A549 (cell line): ENCODE measurements at regions not wholly inside any gene's neighbourhood (a gene's known extent, or its start where the extent isn't known, plus 50 kb on each side); places are given as distances from the start of the nearest gene placed in this dataset.
"Not testable (repeated sequence)": the region's sequence is repeated elsewhere in the genome, so short reads cannot be mapped to it uniquely, and the experiment has no call there.

Experiments
- ATAC-seq, 2 experiments: fragments of 200-7000 bp in 1 of 2; fragments of >200 bp in 1 of 2; cut with Nextera tagmentation in 1 of 2; cut with Tn5 transposase in 1 of 2; 3 replicates each; pipeline versions ENCODE4 v1.8.0 to v1.9.1; 2018 to 2020; ENCODE audit warnings: mild to moderate bottlenecking in 1 of 2, moderate library complexity in 1 of 2
- CTCF ChIA-PET: fragments of 300-600 bp; sonication (Branson Sonifier 250); formaldehyde crosslinking; extraction: SDS; loops from one replicate; lab custom pipeline; 2021; ENCODE audit warnings: antibody characterized with exemption, inconsistent platforms; lab: Yijun Ruan, JAX
- POLR2A ChIA-PET: fragments of 350-600 bp; formaldehyde crosslinking; extraction: SDS; loops from one replicate; lab custom pipeline; 2021; ENCODE audit warnings: antibody characterized with exemption, inconsistent platforms; lab: Yijun Ruan, JAX
- DNase-seq, 2 experiments: peaks; one replicate each; pipeline versions ENCODE4 v3.0.0 to v3.0.0-alpha.2; 2011 to 2016; ENCODE audit warnings: low read depth in 1 of 2, low spot score in 1 of 2
- FAIRE-seq: peaks from 2 replicates; lab custom pipeline; 2011; peaks lifted over from hg19 to GRCh38; lab: Jason Lieb, UNC
- H3K27ac ChIP-seq, 2 experiments: fragments of >200 bp; sonication (Bioruptor Twin); formaldehyde crosslinking; 3 replicates each; pipeline ENCODE4 v1.5.1; 2016 to 2017
- H3K4me1 ChIP-seq: fragments of >200 bp; sonication (Bioruptor Twin); formaldehyde crosslinking; 3 replicates; pipeline ENCODE4 v1.6.1; 2016
- H3K4me2 ChIP-seq: fragments of >200 bp; sonication (Bioruptor Twin); formaldehyde crosslinking; 3 replicates; pipeline ENCODE4 v1.6.1; 2016
- H3K4me3 ChIP-seq: fragments of >200 bp; sonication (Bioruptor Twin); formaldehyde crosslinking; 3 replicates; pipeline ENCODE4 v1.5.1; 2016
- H3K9me3 ChIP-seq: fragments of >200 bp; sonication (Bioruptor Twin); formaldehyde crosslinking; 3 replicates; pipeline ENCODE4 v1.6.1; 2016
- BHLHE40 ChIP-seq: IDR thresholded peaks from 2 replicates; pipeline ENCODE4 v1.6.1; 2012; ENCODE audit warnings: low read depth, low read length, inconsistent platforms
- CEBPB ChIP-seq, 2 experiments: fragments of >200 bp in 1 of 2; sonication (Bioruptor Twin) in 1 of 2; formaldehyde crosslinking in 1 of 2; IDR thresholded peaks; 2 replicates each; pipeline ENCODE4 v1.6.1; 2012 to 2016
- EHF ChIP-seq: fragments of 250-450 bp; sonication (Bioruptor Pico); IDR thresholded peaks from 2 replicates; pipeline ENCODE4 v1.5.0; 2020; ENCODE audit warnings: mild to moderate bottlenecking
- EHMT2 ChIP-seq: fragments of 200-600 bp; sonication (generic); IDR thresholded peaks from 2 replicates; pipeline ENCODE4 v1.6.1; 2016; ENCODE audit warnings: antibody characterized with exemption, low read depth, mild to moderate bottlenecking, moderate library complexity
- FOSB ChIP-seq: fragments of 250-450 bp; sonication (Bioruptor Pico); IDR thresholded peaks from 2 replicates; pipeline ENCODE4 v1.5.0; 2020; ENCODE audit warnings: mild to moderate bottlenecking, moderate library complexity
- FOXS1 ChIP-seq: fragments of 250-450 bp; sonication (Bioruptor Pico); IDR thresholded peaks from 2 replicates; pipeline ENCODE4 v1.5.0; 2020; ENCODE audit warnings: mild to moderate bottlenecking, moderate library complexity
- GATA3 ChIP-seq: IDR thresholded peaks from 2 replicates; pipeline ENCODE4 v1.6.1; 2012; ENCODE audit warnings: borderline replicate concordance
- HEYL ChIP-seq: fragments of 250-450 bp; sonication (Bioruptor Pico); IDR thresholded peaks from 2 replicates; pipeline ENCODE4 v1.8.0; 2021; ENCODE audit warnings: mild to moderate bottlenecking, moderate library complexity
- HOXA7 ChIP-seq: fragments of 250-450 bp; sonication (Bioruptor Pico); IDR thresholded peaks from 2 replicates; pipeline ENCODE4 v1.5.0; 2020; ENCODE audit warnings: mild to moderate bottlenecking, moderate library complexity
- HOXB13 ChIP-seq: fragments of 250-450 bp; sonication (Bioruptor Pico); IDR thresholded peaks from 2 replicates; pipeline ENCODE4 v1.5.0; 2020; ENCODE audit warnings: low read depth, mild to moderate bottlenecking, moderate library complexity
- JUNB ChIP-seq: fragments of >200 bp; sonication (Bioruptor Twin); formaldehyde crosslinking; IDR thresholded peaks from 2 replicates; pipeline ENCODE4 v1.6.1; 2016
- KDM1A ChIP-seq: fragments of 200-600 bp; sonication (generic); IDR thresholded peaks from 2 replicates; pipeline ENCODE4 v1.6.1; 2016; ENCODE audit warnings: low read depth, mild to moderate bottlenecking
- KDM5A ChIP-seq: fragments of 200-600 bp; sonication (generic); IDR thresholded peaks from 2 replicates; pipeline ENCODE4 v1.6.1; 2016; ENCODE audit warnings: antibody characterized with exemption, mild to moderate bottlenecking
- MAFK ChIP-seq: fragments of 450-650 bp; IDR thresholded peaks from 2 replicates; pipeline ENCODE4 v1.6.1; 2014; ENCODE audit not compliant: partially characterized antibody
- NPAS2 ChIP-seq: fragments of 250-450 bp; sonication (Bioruptor Pico); IDR thresholded peaks from 2 replicates; pipeline ENCODE4 v1.8.0; 2022; ENCODE audit warnings: mild to moderate bottlenecking, moderate library complexity, borderline replicate concordance
- NR3C1 ChIP-seq: fragments of >200 bp; sonication (Bioruptor Twin); formaldehyde crosslinking; IDR thresholded peaks from 3 replicates; pipeline ENCODE4 v1.6.1; 2017
- POLR2AphosphoS2 ChIP-seq: conservative IDR thresholded peaks from 2 replicates; pipeline ENCODE4 v1.6.1; 2012; ENCODE audit warnings: low read length, improper control_type of control experiment, inconsistent platforms
- RAD21 ChIP-seq, 2 experiments: fragments of >200 bp in 1 of 2; sonication (Bioruptor Twin) in 1 of 2; formaldehyde crosslinking in 1 of 2; IDR thresholded peaks in 1 of 2; conservative IDR thresholded peaks in 1 of 2; 2 replicates in 1 of 2; 3 replicates in 1 of 2; pipeline ENCODE4 v1.6.1; 2012 to 2018; ENCODE audit warnings: inconsistent platforms in 1 of 2
- RFX5 ChIP-seq: fragments of 450-650 bp; IDR thresholded peaks from 2 replicates; pipeline ENCODE4 v1.7.1; 2014; ENCODE audit warnings: antibody characterized with exemption, mild to moderate bottlenecking, moderate library complexity
- SMC3 ChIP-seq: fragments of >200 bp; sonication (Bioruptor Twin); formaldehyde crosslinking; IDR thresholded peaks from 3 replicates; pipeline ENCODE4 v1.6.1; 2018; ENCODE audit warnings: inconsistent platforms
- ZC3H11A ChIP-seq: fragments of 450-650 bp; IDR thresholded peaks from 2 replicates; pipeline ENCODE4 v1.6.1; 2014; ENCODE audit warnings: antibody characterized with exemption, mild to moderate bottlenecking
- ZNF302 ChIP-seq: fragments of 250-450 bp; sonication (Bioruptor Pico); IDR thresholded peaks from 2 replicates; pipeline ENCODE4 v1.9.0; 2021; ENCODE audit warnings: inconsistent platforms, mild to moderate bottlenecking, moderate library complexity
- ZSCAN20 ChIP-seq: fragments of 250-450 bp; sonication (Bioruptor Pico); IDR thresholded peaks from 2 replicates; pipeline ENCODE4 v1.8.0; 2022; ENCODE audit warnings: mild to moderate bottlenecking, moderate library complexity
- WGBS: methylation state at CpG from one replicate; pipeline ENCODE4 v1.1.6; 2017; ENCODE audit errors: missing lambda C conversion rate; 5-methylcytosine and 5-hydroxymethylcytosine counted together
- TF ChIP-seq, protein P1 (sequence below): IDR thresholded peaks from 2 replicates; pipeline ENCODE4 v1.6.1; 2012
- TF ChIP-seq, protein P2 (sequence below): fragments of 250-450 bp; sonication (Bioruptor Pico); IDR thresholded peaks from 2 replicates; pipeline ENCODE4 v1.5.0; 2020; ENCODE audit warnings: low read depth, mild to moderate bottlenecking, moderate library complexity
- TF ChIP-seq, protein P3 (sequence below): fragments of 250-450 bp; sonication (Bioruptor Pico); IDR thresholded peaks from 2 replicates; pipeline ENCODE4 v1.5.0; 2021; ENCODE audit warnings: mild to moderate bottlenecking, moderate library complexity, borderline replicate concordance
- TF ChIP-seq, protein P4 (sequence below): IDR thresholded peaks from 2 replicates; pipeline ENCODE4 v1.6.1; 2012; ENCODE audit warnings: low read depth, borderline replicate concordance

DNA sequence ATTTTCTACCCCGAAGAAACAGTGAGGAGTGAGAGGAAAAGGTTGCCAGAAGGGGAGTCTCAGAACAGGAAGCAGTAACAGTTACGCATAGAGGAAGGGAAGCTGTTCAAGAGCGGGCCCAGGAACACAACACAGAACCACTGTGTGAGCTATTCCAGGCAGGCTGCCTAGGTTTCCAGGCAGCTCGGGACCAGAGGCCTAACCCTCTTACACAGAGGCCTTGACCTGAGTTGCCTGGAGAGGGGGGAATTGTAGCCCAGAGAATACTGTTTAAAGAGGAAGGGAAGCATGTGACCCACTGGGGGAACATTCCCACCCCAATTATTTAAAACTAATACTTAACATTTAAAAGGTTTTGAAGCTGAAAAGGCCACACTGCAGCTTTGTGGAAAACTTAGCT is 93.3 kb upstream of the ZNF98 start:
- POLR2A ChIA-PET = no interaction called here
- Histone ChIP-seq H3K4me2 (no peak overlapping the region), H3K4me3 (no peak overlapping the region), H3K27ac (no peak overlapping the region), H3K4me1 (no peaks in the 10 kb centered on the region), H3K9me3 (peaks cover 39% of the 10 kb centered on the region)
- WGBS = 25% methylated on average over 4 of the region's 4 CpGs
- TF ChIP-seq HOXA7 (CRISPR knock-in tag) (no peak), CEBPB (IDR thresholded peaks at IDR 0.05) (no peak), NR3C1 (no peak), NPAS2 (no peak), GATA3 (no peak), EHF (CRISPR knock-in tag) (no peak)
- FAIRE-seq (no peak), ATAC-seq (no peak), DNase-seq (no peak)
- CTCF ChIA-PET = no interaction called here

DNA sequence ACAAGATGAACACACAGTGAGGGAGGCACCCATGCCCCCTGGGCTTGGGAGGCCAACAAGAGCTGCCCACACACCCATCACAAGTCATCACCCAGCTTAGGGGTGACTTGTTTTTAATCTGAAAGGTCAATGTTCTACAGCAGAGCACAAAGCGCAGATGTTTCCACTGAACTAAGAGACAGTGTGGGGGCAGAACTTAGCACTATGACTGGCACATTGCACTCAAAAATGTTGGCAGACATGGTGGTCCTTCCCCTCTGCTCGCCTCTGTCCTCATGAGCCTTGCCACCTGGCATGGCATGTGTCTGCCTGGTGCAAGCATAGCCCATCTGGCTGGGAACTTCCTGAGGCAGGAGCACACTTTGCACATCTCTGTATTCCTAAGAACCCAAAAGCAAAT is 81.4 kb upstream of the ZNF98 start:
- Histone ChIP-seq H3K4me1 (no peaks in the 10 kb centered on the region), H3K4me3 (no peak overlapping the region), H3K9me3 (peaks cover 52% of the 10 kb centered on the region), H3K4me2 (no peak overlapping the region), H3K27ac (no peak overlapping the region)
- ChIA-PET CTCF (no interaction called here), POLR2A (no interaction called here)
- no peak for FAIRE-seq
- WGBS = 21% methylated on average over 2 of the region's 2 CpGs
- TF ChIP-seq ZSCAN20 (no peak), POLR2AphosphoS2 (no peak), FOSB (CRISPR knock-in tag) (no peak), BHLHE40 (no peak), KDM1A (no peak), HOXB13 (CRISPR knock-in tag) (no peak), SMC3 (no peak), RAD21 (conservative IDR thresholded peaks at IDR 0.05 in 1 of 2, IDR thresholded peaks at IDR 0.05 in 1 of 2) (no peak)
- TF ChIP-seq, protein P1, sequence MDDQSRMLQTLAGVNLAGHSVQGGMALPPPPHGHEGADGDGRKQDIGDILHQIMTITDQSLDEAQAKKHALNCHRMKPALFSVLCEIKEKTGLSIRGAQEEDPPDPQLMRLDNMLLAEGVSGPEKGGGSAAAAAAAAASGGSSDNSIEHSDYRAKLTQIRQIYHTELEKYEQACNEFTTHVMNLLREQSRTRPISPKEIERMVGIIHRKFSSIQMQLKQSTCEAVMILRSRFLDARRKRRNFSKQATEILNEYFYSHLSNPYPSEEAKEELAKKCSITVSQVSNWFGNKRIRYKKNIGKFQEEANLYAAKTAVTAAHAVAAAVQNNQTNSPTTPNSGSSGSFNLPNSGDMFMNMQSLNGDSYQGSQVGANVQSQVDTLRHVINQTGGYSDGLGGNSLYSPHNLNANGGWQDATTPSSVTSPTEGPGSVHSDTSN = no peak
- TF ChIP-seq, protein P2, sequence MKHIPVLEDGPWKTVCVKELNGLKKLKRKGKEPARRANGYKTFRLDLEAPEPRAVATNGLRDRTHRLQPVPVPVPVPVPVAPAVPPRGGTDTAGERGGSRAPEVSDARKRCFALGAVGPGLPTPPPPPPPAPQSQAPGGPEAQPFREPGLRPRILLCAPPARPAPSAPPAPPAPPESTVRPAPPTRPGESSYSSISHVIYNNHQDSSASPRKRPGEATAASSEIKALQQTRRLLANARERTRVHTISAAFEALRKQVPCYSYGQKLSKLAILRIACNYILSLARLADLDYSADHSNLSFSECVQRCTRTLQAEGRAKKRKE (CRISPR knock-in tag) = no peak
- no peak for DNase-seq
- ATAC-seq = no peak

DNA sequence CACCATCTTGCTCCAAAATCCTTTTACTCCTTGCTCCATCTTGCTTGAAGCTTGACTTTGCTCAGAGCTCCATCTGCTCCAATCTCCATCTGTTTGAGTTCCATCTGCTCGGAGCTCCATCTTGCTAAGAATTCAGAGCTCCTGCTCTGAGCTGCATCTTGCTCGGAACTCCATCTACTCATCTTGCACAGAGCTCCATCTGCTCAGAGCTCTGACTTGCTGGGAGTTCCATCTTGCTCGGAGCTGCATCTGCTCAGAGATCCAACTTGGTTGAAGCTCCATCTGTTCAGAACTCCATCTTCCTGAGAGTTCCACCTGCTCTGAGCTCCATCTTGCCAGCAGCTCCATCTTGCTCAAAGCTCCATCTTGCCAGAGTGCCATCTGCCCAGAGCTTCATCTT is 80.6 kb upstream of the ZNF98 start:
- DNase-seq = no peak
- Histone ChIP-seq H3K4me2 (no peak overlapping the region), H3K9me3 (peaks cover 47% of the 10 kb centered on the region), H3K27ac (no peak overlapping the region), H3K4me1 (no peaks in the 10 kb centered on the region), H3K4me3 (no peak overlapping the region)
- ChIA-PET POLR2A (no interaction called here), CTCF (no interaction called here)
- FAIRE-seq = no peak
- TF ChIP-seq FOXS1 (CRISPR knock-in tag) = no peak
- TF ChIP-seq NR3C1 = no peak
- TF ChIP-seq ZC3H11A = no peak
- TF ChIP-seq ZNF302 (CRISPR knock-in tag) = no peak
- TF ChIP-seq, protein P3, sequence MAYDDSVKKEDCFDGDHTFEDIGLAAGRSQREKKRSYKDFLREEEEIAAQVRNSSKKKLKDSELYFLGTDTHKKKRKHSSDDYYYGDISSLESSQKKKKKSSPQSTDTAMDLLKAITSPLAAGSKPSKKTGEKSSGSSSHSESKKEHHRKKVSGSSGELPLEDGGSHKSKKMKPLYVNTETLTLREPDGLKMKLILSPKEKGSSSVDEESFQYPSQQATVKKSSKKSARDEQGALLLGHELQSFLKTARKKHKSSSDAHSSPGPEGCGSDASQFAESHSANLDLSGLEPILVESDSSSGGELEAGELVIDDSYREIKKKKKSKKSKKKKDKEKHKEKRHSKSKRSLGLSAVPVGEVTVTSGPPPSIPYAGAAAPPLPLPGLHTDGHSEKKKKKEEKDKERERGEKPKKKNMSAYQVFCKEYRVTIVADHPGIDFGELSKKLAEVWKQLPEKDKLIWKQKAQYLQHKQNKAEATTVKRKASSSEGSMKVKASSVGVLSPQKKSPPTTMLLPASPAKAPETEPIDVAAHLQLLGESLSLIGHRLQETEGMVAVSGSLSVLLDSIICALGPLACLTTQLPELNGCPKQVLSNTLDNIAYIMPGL (CRISPR knock-in tag) = no peak
- no peak for TF ChIP-seq JUNB
- TF ChIP-seq EHMT2 = no peak
- TF ChIP-seq MAFK = no peak
- no peak for TF ChIP-seq RFX5
- TF ChIP-seq KDM5A = no peak
- TF ChIP-seq, protein P4, sequence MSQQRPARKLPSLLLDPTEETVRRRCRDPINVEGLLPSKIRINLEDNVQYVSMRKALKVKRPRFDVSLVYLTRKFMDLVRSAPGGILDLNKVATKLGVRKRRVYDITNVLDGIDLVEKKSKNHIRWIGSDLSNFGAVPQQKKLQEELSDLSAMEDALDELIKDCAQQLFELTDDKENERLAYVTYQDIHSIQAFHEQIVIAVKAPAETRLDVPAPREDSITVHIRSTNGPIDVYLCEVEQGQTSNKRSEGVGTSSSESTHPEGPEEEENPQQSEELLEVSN = no peak
- no peak for TF ChIP-seq HEYL
- 0% methylated on average over 3 of the region's 3 CpGs for WGBS
- ATAC-seq = no peak

DNA sequence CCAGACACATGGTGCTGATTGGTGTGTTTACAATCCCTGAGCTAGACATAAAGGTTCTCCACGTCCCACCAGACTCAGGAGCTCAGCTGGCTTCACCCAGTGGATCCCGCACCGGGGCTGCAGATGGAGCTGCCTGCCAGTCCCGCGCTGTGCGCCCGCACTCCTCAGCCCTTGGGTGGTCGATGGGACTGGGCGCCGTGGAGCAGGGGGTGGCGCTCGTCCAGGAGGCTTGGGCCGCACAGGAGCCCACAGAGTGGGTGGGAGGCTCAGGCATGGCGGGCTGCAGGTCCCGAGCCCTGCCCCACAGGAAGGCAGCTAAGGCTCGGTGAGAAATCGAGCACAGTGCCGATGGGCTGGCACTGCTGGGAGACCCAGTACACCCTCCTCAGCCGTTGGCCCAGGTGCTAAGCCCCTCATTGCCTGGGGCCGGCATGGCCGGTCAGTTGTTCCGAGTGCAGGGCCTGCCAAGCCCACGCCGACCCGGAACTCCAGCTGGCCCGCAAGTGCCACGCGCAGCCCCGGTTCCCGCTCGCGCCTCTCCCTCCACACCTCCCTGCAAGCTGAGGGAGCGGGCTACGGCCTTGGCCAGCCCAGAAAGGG is 76.8 kb upstream of the ZNF98 start:
- H3K4me2 ChIP-seq, CTCF ChIA-PET, ATAC-seq, H3K4me3 ChIP-seq, H3K27ac ChIP-seq, DNase-seq, FAIRE-seq, POLR2A ChIA-PET, H3K4me1 ChIP-seq: not testable (repeated sequence)
- H3K9me3 ChIP-seq = peaks cover 46% of the 10 kb centered on the region
- WGBS = 46% methylated on average over 19 of the region's 34 CpGs
